ENCODE measurements at regions not wholly inside any gene's neighbourhood (a gene's known extent, or its start where the extent isn't known, plus 50 kb on each side); places are given as distances from the start of the nearest gene placed in this dataset.
"Not testable (repeated sequence)": the region's sequence is repeated elsewhere in the genome, so short reads cannot be mapped to it uniquely, and the experiment has no call there.

GRCh38 chr2:40043641-40044040, 264.6 kb upstream of the THUMPD2 start:
- no peak for DNase-seq

GRCh38 chr2:40043191-40043590, 264.1 kb upstream of the THUMPD2 start:
- no peak for DNase-seq

- no peak for DNase-seq
Observed at GRCh38 chr2:40041422-40042382, 262.6 kb upstream of the THUMPD2 start.

GRCh38 chr2:40039549-40039948, 260.5 kb upstream of the THUMPD2 start:
- DNase-seq: no peak

GRCh38 chr2:40038646-40039045, 259.6 kb upstream of the THUMPD2 start:
- no peak for DNase-seq

- no peak for DNase-seq
Observed at GRCh38 chr2:40037303-40037702, 258.2 kb upstream of the THUMPD2 start.

GRCh38 chr2:40036241-40036640, 257.2 kb upstream of the THUMPD2 start:
- no peak for DNase-seq

- no peak for DNase-seq
Observed at GRCh38 chr2:40034801-40035200, 255.7 kb upstream of the THUMPD2 start.

GRCh38 chr2:40034198-40034597, 255.1 kb upstream of the THUMPD2 start:
- no peak for DNase-seq

- DNase-seq: no peak
Observed at GRCh38 chr2:40033781-40034180, 254.7 kb upstream of the THUMPD2 start.

- DNase-seq: no peak
Observed at GRCh38 chr2:40032650-40033319, 253.7 kb upstream of the THUMPD2 start.

- no peak for DNase-seq
Observed at GRCh38 chr2:40030456-40030975, 251.5 kb upstream of the THUMPD2 start.

GRCh38 chr2:40028792-40029488, 249.9 kb upstream of the THUMPD2 start:
- DNase-seq: no peak

- DNase-seq: no peak
Observed at GRCh38 chr2:40027968-40028367, 248.9 kb upstream of the THUMPD2 start.

GRCh38 chr2:40025276-40025675, 246.2 kb upstream of the THUMPD2 start:
- DNase-seq: not testable (repeated sequence)

GRCh38 chr2:40020997-40021396, 241.9 kb upstream of the THUMPD2 start:
- DNase-seq: no peak

GRCh38 chr2:40016151-40016885, 237.3 kb upstream of the THUMPD2 start:
- no peak for DNase-seq

GRCh38 chr2:40013962-40014361, 234.9 kb upstream of the THUMPD2 start:
- not testable (repeated sequence) for DNase-seq

GRCh38 chr2:40004336-40004735, 225.3 kb upstream of the THUMPD2 start:
- no peak for DNase-seq

GRCh38 chr2:40002339-40002738, 223.3 kb upstream of the THUMPD2 start:
- DNase-seq: no peak

GRCh38 chr2:39999864-40000263, 220.8 kb upstream of the THUMPD2 start:
- DNase-seq: no peak

GRCh38 chr2:39998617-39999016, 219.6 kb upstream of the THUMPD2 start:
- DNase-seq: no peak
